ENCODE measurements at regions not wholly inside any gene's neighbourhood (a gene's known extent, or its start where the extent isn't known, plus 50 kb on each side); places are given as distances from the start of the nearest gene placed in this dataset.

DNA sequence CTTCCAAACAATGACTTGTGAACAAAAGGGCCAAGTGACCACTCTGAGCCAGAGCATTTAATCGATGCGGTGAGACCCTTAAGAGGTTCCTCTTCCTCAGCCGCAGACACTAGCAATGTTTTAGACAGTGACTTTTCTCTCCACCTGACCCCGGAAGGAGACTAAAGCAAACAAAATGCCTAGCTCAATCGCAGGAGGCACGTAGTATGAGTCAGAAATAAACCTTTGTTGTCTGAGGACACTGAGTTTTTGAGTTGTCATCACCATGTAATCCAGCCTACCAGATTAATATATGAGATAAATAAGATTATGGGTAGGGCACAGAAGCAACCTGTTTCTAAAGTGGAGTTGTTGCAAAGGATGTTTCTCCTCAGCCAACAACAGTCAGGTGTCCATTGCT is 326.2 kb upstream of the DUSP10 start:
- intact Hi-C loops (cut with DNase I; ENCODE audit: low total_unique reads), result no loop called here
- Histone ChIP-seq H3K4me3 (no peak overlapping the region), H3K4me1 (peaks cover 0 to 4% (median 0%) of the 10 kb centered on the region in 6 donors), H3K36me3 (no peaks in the 10 kb centered on the region), H3K27ac (no peak overlapping the region), H3K9me3 (peaks cover 0 to 26% (median 17%) of the 10 kb centered on the region in 8 donors), H3K27me3 (replicated peaks in 1 of 7) (no peaks in the 10 kb centered on the region)
- DNase-seq, result no peak
- WGBS, 5 donors, result 88 to 92% (median 90%) methylated on average over 6 of the region's 6 CpGs
- TF ChIP-seq, protein P1, sequence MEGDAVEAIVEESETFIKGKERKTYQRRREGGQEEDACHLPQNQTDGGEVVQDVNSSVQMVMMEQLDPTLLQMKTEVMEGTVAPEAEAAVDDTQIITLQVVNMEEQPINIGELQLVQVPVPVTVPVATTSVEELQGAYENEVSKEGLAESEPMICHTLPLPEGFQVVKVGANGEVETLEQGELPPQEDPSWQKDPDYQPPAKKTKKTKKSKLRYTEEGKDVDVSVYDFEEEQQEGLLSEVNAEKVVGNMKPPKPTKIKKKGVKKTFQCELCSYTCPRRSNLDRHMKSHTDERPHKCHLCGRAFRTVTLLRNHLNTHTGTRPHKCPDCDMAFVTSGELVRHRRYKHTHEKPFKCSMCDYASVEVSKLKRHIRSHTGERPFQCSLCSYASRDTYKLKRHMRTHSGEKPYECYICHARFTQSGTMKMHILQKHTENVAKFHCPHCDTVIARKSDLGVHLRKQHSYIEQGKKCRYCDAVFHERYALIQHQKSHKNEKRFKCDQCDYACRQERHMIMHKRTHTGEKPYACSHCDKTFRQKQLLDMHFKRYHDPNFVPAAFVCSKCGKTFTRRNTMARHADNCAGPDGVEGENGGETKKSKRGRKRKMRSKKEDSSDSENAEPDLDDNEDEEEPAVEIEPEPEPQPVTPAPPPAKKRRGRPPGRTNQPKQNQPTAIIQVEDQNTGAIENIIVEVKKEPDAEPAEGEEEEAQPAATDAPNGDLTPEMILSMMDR (IDR thresholded peaks at IDR 0.05 in 8 of 11, conservative IDR thresholded peaks at IDR 0.05 in 3 of 11), result no peak

DNA sequence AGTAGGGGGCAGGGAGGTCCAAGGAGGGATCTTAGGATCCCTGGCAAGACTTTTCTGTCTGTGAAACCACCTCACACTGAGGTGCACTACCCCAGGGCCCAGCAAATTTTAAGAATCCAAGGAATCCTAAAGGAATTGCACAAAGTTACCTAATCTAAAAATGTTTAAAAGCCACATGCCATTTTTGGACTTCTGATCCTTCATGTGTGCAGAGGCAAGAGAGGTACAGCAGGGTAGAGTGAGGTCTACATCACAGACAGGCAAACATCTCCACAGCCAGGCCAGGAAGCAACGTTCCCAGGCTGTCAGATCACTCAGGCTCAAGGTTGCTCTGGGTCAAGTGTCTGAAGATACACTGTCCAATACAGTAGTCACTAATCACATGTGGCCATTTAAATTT is 324.6 kb upstream of the DUSP10 start:
- H3K4me1 ChIP-seq, result peaks cover 0 to 1% (median 0%) of the 10 kb centered on the region in 6 donors
- no peak for DNase-seq
- peaks cover 0 to 26% (median 17%) of the 10 kb centered on the region in 8 donors for H3K9me3 ChIP-seq
- H3K27ac ChIP-seq, result no peak overlapping the region
- 29 to 58% (median 43%) methylated on average over 1 of the region's 1 CpG for WGBS, 5 donors
- intact Hi-C loops (cut with DNase I; ENCODE audit: low total_unique reads), result no loop called here
- H3K4me3 ChIP-seq, result no peak overlapping the region
- no peaks in the 10 kb centered on the region for H3K27me3 ChIP-seq (replicated peaks in 1 of 7)
- no peak for TF ChIP-seq POLR2A (IDR thresholded peaks at IDR 0.05)
- TF ChIP-seq, protein P1 (IDR thresholded peaks at IDR 0.05 in 8 of 11, conservative IDR thresholded peaks at IDR 0.05 in 3 of 11), result no peak
- no peak for TF ChIP-seq POLR2AphosphoS5 (IDR thresholded peaks at IDR 0.05)
- no peaks in the 10 kb centered on the region for H3K36me3 ChIP-seq

DNA sequence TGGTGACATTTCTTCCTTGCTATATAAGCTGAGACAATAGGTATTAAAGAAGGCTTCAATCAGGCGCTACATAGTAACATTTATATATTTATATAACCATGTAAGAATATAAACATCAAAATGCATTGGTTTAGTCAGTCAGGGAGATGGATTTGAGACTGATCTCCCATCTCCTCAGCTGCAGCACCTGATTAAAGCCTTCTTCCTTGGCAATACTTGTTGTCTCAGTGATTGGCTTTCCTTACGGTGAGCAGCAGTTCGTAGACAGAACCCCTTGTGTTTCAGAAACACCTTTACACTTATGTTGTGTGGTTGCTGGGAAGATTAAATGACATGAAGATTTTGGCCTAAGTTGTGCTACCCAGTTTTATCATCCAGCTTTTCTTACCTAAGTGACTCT is 323.3 kb upstream of the DUSP10 start:
- WGBS, 5 donors, result 91 to 98% (median 96%) methylated on average over 3 of the region's 3 CpGs
- peaks cover 0 to 26% (median 17%) of the 10 kb centered on the region in 8 donors for H3K9me3 ChIP-seq
- H3K27ac ChIP-seq, result no peak overlapping the region
- no peaks in the 10 kb centered on the region for H3K36me3 ChIP-seq
- H3K4me3 ChIP-seq, result no peak overlapping the region
- no peak for DNase-seq
- H3K4me1 ChIP-seq, result no peaks in the 10 kb centered on the region
- intact Hi-C loops (cut with DNase I; ENCODE audit: low total_unique reads), result no loop called here
- TF ChIP-seq POLR2AphosphoS5 (IDR thresholded peaks at IDR 0.05) (no peak), POLR2A (IDR thresholded peaks at IDR 0.05) (no peak)
- TF ChIP-seq, protein P1 (IDR thresholded peaks at IDR 0.05 in 8 of 11, conservative IDR thresholded peaks at IDR 0.05 in 3 of 11), result no peak
- H3K27me3 ChIP-seq (replicated peaks in 1 of 7), result no peaks in the 10 kb centered on the region

DNA sequence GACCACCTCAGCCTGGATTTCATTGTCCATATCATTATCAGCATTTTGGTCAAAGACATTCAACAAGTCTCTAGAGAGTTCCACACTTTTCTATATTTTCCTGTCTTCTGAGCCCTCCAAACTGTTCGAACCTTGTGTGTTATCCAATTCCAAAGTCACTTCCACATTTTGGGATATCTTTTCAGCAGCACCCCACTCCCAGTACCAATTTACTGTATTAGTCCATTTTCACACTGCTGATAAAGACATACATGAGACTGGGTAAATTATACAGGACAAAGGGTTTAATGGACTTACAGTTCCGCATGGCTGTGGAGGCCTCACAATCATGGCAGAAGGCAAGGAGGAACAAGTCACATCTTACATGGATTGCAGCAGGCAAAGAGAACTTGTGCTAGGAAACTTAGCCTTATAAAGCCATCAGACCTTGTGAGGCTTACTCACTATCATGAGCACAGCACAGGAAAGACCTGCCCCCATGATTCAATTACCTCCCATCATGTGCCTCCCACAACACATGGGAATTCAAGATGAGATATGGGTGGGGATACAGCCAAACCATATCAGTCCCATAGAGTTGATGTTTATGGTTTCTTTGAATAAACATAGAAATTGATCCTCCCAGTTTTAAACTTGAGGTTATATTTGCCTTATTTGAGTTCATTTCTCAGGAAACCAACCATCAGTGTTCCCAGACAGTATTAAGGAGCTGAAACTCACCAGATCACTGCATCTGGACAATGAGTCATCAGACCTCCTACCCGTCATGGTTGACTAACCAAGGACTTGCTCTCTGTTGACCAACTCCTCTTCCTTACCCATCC is 322.7 kb upstream of the DUSP10 start:
- no peak for TF ChIP-seq POLR2AphosphoS5 (IDR thresholded peaks at IDR 0.05)
- H3K36me3 ChIP-seq, result no peaks in the 10 kb centered on the region
- peaks cover 0 to 26% (median 17%) of the 10 kb centered on the region in 8 donors for H3K9me3 ChIP-seq
- no peak for DNase-seq
- WGBS, 5 donors, result 80 to 93% (median 87%) methylated on average over 3 of the region's 3 CpGs
- no peak overlapping the region for H3K27ac ChIP-seq
- no peaks in the 10 kb centered on the region for H3K4me1 ChIP-seq
- H3K27me3 ChIP-seq (replicated peaks in 1 of 7), result no peaks in the 10 kb centered on the region
- no peak overlapping the region for H3K4me3 ChIP-seq
- intact Hi-C loops (cut with DNase I; ENCODE audit: low total_unique reads), result no loop called here
